ENCODE measurements at regions not wholly inside any gene's neighbourhood (a gene's known extent, or its start where the extent isn't known, plus 50 kb on each side); places are given as distances from the start of the nearest gene placed in this dataset.

DNA sequence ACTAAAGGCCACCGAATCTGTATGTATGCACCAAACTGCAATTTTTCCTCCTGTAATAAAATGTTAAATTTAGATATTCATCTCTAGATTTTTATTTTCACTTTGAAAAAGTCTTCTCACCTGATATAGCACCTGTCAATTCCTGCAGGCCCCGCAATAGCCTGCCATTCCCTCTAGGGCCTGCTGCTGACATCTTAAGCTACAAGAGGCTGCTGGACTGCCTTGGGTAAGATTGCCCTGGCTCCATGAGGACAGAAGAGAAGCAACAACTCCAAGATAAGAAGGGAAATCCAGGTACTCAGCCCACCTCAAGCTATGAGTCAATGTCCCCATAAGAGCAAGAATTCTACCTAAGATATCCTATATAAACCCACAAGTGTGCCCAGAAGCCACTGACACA lies 230.2 kb upstream of the AGTR2 start:
- DNase-seq (ENCODE audit: low spot score) (no peak), ATAC-seq (peak; percentile 66)
- TF ChIP-seq, protein P1, sequence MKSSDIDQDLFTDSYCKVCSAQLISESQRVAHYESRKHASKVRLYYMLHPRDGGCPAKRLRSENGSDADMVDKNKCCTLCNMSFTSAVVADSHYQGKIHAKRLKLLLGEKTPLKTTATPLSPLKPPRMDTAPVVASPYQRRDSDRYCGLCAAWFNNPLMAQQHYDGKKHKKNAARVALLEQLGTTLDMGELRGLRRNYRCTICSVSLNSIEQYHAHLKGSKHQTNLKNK (CRISPR knock-in tag; IDR thresholded peaks at IDR 0.05) = no peak
- TF ChIP-seq, protein P2, sequence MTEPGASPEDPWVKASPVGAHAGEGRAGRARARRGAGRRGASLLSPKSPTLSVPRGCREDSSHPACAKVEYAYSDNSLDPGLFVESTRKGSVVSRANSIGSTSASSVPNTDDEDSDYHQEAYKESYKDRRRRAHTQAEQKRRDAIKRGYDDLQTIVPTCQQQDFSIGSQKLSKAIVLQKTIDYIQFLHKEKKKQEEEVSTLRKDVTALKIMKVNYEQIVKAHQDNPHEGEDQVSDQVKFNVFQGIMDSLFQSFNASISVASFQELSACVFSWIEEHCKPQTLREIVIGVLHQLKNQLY (CRISPR knock-in tag; IDR thresholded peaks at IDR 0.05) = no peak
- TF ChIP-seq, protein P3, sequence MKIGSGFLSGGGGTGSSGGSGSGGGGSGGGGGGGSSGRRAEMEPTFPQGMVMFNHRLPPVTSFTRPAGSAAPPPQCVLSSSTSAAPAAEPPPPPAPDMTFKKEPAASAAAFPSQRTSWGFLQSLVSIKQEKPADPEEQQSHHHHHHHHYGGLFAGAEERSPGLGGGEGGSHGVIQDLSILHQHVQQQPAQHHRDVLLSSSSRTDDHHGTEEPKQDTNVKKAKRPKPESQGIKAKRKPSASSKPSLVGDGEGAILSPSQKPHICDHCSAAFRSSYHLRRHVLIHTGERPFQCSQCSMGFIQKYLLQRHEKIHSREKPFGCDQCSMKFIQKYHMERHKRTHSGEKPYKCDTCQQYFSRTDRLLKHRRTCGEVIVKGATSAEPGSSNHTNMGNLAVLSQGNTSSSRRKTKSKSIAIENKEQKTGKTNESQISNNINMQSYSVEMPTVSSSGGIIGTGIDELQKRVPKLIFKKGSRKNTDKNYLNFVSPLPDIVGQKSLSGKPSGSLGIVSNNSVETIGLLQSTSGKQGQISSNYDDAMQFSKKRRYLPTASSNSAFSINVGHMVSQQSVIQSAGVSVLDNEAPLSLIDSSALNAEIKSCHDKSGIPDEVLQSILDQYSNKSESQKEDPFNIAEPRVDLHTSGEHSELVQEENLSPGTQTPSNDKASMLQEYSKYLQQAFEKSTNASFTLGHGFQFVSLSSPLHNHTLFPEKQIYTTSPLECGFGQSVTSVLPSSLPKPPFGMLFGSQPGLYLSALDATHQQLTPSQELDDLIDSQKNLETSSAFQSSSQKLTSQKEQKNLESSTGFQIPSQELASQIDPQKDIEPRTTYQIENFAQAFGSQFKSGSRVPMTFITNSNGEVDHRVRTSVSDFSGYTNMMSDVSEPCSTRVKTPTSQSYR (CRISPR knock-in tag; IDR thresholded peaks at IDR 0.05) = no peak
- TF ChIP-seq GABPB1 (CRISPR knock-in tag; IDR thresholded peaks at IDR 0.05) = no peak
- no peak for TF ChIP-seq ELF4 (CRISPR knock-in tag; IDR thresholded peaks at IDR 0.05; ENCODE audit: low read depth)
- TF ChIP-seq ZNF219 (CRISPR knock-in tag; IDR thresholded peaks at IDR 0.05; ENCODE audit: borderline replicate concordance) = no peak
- TF ChIP-seq SP1 (CRISPR knock-in tag; conservative IDR thresholded peaks at IDR 0.05) = no peak
- no peak for TF ChIP-seq CREB1 (CRISPR knock-in tag; IDR thresholded peaks at IDR 0.05)
- TF ChIP-seq, protein P4, sequence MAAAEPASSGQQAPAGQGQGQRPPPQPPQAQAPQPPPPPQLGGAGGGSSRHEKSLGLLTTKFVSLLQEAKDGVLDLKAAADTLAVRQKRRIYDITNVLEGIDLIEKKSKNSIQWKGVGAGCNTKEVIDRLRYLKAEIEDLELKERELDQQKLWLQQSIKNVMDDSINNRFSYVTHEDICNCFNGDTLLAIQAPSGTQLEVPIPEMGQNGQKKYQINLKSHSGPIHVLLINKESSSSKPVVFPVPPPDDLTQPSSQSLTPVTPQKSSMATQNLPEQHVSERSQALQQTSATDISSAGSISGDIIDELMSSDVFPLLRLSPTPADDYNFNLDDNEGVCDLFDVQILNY (CRISPR knock-in tag; IDR thresholded peaks at IDR 0.05) = no peak
- TF ChIP-seq, protein P5, sequence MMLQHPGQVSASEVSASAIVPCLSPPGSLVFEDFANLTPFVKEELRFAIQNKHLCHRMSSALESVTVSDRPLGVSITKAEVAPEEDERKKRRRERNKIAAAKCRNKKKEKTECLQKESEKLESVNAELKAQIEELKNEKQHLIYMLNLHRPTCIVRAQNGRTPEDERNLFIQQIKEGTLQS (CRISPR knock-in tag; conservative IDR thresholded peaks at IDR 0.05) = no peak
- TF ChIP-seq, protein P6, sequence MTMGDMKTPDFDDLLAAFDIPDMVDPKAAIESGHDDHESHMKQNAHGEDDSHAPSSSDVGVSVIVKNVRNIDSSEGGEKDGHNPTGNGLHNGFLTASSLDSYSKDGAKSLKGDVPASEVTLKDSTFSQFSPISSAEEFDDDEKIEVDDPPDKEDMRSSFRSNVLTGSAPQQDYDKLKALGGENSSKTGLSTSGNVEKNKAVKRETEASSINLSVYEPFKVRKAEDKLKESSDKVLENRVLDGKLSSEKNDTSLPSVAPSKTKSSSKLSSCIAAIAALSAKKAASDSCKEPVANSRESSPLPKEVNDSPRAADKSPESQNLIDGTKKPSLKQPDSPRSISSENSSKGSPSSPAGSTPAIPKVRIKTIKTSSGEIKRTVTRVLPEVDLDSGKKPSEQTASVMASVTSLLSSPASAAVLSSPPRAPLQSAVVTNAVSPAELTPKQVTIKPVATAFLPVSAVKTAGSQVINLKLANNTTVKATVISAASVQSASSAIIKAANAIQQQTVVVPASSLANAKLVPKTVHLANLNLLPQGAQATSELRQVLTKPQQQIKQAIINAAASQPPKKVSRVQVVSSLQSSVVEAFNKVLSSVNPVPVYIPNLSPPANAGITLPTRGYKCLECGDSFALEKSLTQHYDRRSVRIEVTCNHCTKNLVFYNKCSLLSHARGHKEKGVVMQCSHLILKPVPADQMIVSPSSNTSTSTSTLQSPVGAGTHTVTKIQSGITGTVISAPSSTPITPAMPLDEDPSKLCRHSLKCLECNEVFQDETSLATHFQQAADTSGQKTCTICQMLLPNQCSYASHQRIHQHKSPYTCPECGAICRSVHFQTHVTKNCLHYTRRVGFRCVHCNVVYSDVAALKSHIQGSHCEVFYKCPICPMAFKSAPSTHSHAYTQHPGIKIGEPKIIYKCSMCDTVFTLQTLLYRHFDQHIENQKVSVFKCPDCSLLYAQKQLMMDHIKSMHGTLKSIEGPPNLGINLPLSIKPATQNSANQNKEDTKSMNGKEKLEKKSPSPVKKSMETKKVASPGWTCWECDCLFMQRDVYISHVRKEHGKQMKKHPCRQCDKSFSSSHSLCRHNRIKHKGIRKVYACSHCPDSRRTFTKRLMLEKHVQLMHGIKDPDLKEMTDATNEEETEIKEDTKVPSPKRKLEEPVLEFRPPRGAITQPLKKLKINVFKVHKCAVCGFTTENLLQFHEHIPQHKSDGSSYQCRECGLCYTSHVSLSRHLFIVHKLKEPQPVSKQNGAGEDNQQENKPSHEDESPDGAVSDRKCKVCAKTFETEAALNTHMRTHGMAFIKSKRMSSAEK (CRISPR knock-in tag; IDR thresholded peaks at IDR 0.05; ENCODE audit: borderline replicate concordance) = no peak
- TF ChIP-seq, protein P7, sequence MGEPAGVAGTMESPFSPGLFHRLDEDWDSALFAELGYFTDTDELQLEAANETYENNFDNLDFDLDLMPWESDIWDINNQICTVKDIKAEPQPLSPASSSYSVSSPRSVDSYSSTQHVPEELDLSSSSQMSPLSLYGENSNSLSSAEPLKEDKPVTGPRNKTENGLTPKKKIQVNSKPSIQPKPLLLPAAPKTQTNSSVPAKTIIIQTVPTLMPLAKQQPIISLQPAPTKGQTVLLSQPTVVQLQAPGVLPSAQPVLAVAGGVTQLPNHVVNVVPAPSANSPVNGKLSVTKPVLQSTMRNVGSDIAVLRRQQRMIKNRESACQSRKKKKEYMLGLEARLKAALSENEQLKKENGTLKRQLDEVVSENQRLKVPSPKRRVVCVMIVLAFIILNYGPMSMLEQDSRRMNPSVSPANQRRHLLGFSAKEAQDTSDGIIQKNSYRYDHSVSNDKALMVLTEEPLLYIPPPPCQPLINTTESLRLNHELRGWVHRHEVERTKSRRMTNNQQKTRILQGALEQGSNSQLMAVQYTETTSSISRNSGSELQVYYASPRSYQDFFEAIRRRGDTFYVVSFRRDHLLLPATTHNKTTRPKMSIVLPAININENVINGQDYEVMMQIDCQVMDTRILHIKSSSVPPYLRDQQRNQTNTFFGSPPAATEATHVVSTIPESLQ (CRISPR knock-in tag; IDR thresholded peaks at IDR 0.05) = no peak
- no peak for TF ChIP-seq ZNF671 (CRISPR knock-in tag; IDR thresholded peaks at IDR 0.05)
- no peak for TF ChIP-seq GRHL2 (CRISPR knock-in tag; IDR thresholded peaks at IDR 0.05; ENCODE audit: insufficient replicate concordance, severe bottlenecking)
- no peak for TF ChIP-seq NFE2L1 (CRISPR knock-in tag; IDR thresholded peaks at IDR 0.05)
- TF ChIP-seq, protein P8, sequence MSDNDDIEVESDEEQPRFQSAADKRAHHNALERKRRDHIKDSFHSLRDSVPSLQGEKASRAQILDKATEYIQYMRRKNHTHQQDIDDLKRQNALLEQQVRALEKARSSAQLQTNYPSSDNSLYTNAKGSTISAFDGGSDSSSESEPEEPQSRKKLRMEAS (CRISPR knock-in tag; IDR thresholded peaks at IDR 0.05) = no peak
- no peak for TF ChIP-seq CBFB (CRISPR knock-in tag; IDR thresholded peaks at IDR 0.05; ENCODE audit: low read depth)
- no peak for TF ChIP-seq ESRRA (CRISPR knock-in tag; IDR thresholded peaks at IDR 0.05; ENCODE audit: borderline replicate concordance)
- TF ChIP-seq TP53 (CRISPR knock-in tag; IDR thresholded peaks at IDR 0.05) = no peak
- TF ChIP-seq, protein P9, sequence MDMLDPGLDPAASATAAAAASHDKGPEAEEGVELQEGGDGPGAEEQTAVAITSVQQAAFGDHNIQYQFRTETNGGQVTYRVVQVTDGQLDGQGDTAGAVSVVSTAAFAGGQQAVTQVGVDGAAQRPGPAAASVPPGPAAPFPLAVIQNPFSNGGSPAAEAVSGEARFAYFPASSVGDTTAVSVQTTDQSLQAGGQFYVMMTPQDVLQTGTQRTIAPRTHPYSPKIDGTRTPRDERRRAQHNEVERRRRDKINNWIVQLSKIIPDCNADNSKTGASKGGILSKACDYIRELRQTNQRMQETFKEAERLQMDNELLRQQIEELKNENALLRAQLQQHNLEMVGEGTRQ (CRISPR knock-in tag; IDR thresholded peaks at IDR 0.05) = no peak
- no peaks in the 10 kb centered on the region for H3K27me3 Mint-ChIP-seq (ENCODE audit: low read depth)
- ChIA-PET POLR2A (interaction anchor here (0.9 kb wide), 1 partner anchor 34 kb away, joined by 3 read pairs; no protein-coding TSS in a partner anchor), CTCF (interaction anchor here (0.6 to 1.6 kb wide), 4 partner anchors 10 to 669 kb away, joined by 3 to 4 read pairs (median 4); no protein-coding TSS in a partner anchor)
- no peak overlapping the region for H3K27ac Mint-ChIP-seq
- H3K36me3 Mint-ChIP-seq = peaks cover 41% of the 10 kb centered on the region
- H3K9me3 Mint-ChIP-seq = peaks cover 11% of the 10 kb centered on the region
- peaks cover 28% of the 10 kb centered on the region for H3K4me1 Mint-ChIP-seq
- no peak overlapping the region for H3K4me3 Mint-ChIP-seq

Measured in WTC11 (cell line).